HG03457 (cell line): ENCODE measurements at regions not wholly inside any gene's neighbourhood (a gene's known extent, or its start where the extent isn't known, plus 50 kb on each side); places are given as distances from the start of the nearest gene placed in this dataset.
"Not testable (repeated sequence)": the region's sequence is repeated elsewhere in the genome, so short reads cannot be mapped to it uniquely, and the experiment has no call there.

Experiments used
- ATAC-seq: cut with Tn5 transposase; IDR thresholded peaks from one replicate; pipeline ENCODE4 v1.9.1; 2021; ENCODE audit warnings: moderate number of reproducible peaks; ENCODE audit not compliant: unreplicated experiment

- ATAC-seq, result no peak
These were observed 50.3 kb upstream of the TMC1 start for GRCh38 chr9:72471096-72471495.

GRCh38 chr9:72467766-72468738, 53.4 kb upstream of the TMC1 start:
- ATAC-seq, result no peak

GRCh38 chr9:72465593-72465984, 55.8 kb upstream of the TMC1 start:
- ATAC-seq, result no peak

GRCh38 chr9:72464857-72465592, 56.4 kb upstream of the TMC1 start:
- ATAC-seq, result no peak

GRCh38 chr9:72462340-72462739, 59.1 kb upstream of the TMC1 start:
- ATAC-seq, result no peak

GRCh38 chr9:72460342-72461312, 60.8 kb upstream of the TMC1 start:
- no peak for ATAC-seq

GRCh38 chr9:72459308-72459707, 62.1 kb upstream of the TMC1 start:
- ATAC-seq, result no peak

GRCh38 chr9:72458153-72458552, 63.3 kb upstream of the TMC1 start:
- no peak for ATAC-seq

- ATAC-seq, result no peak
These were observed 64.0 kb upstream of the TMC1 start for GRCh38 chr9:72457366-72457765.

- ATAC-seq, result no peak
These were observed 66.4 kb upstream of the TMC1 start for GRCh38 chr9:72454871-72455491.

GRCh38 chr9:72453797-72454196, 67.6 kb upstream of the TMC1 start:
- ATAC-seq, result no peak

GRCh38 chr9:72446241-72446640, 75.2 kb upstream of the TMC1 start:
- ATAC-seq, result not testable (repeated sequence)

- no peak for ATAC-seq
These were observed 76.0 kb upstream of the TMC1 start for GRCh38 chr9:72445306-72445995.

- no peak for ATAC-seq
These were observed 77.0 kb upstream of the TMC1 start for GRCh38 chr9:72444435-72444834.

- peak; percentile 87 for ATAC-seq
These were observed 77.6 kb upstream of the TMC1 start for GRCh38 chr9:72443855-72444254.

GRCh38 chr9:72441848-72442607, 77.0 kb upstream of the ZFAND5 start:
- no peak for ATAC-seq

- ATAC-seq, result no peak
These were observed 76.2 kb upstream of the ZFAND5 start for GRCh38 chr9:72440992-72441847.

- no peak for ATAC-seq
These were observed 75.4 kb upstream of the ZFAND5 start for GRCh38 chr9:72440378-72440777.
